ENCODE measurements at regions not wholly inside any gene's neighbourhood (a gene's known extent, or its start where the extent isn't known, plus 50 kb on each side); places are given as distances from the start of the nearest gene placed in this dataset.

- Histone ChIP-seq H3K9me3 (ENCODE audit: insufficient read depth, low read length) (peaks cover 23% of the 10 kb centered on the region), H3K9ac (ENCODE audit: insufficient read length, low read depth) (no peak overlapping the region), H3K27me3 (ENCODE audit: insufficient read depth, insufficient read length) (no peaks in the 10 kb centered on the region), H3K4me1 (ENCODE audit: insufficient read depth, insufficient read length) (no peaks in the 10 kb centered on the region), H3K36me3 (ENCODE audit: insufficient read depth, insufficient read length, low read length) (no peaks in the 10 kb centered on the region), H3K4me3 (ENCODE audit: insufficient read length, low read depth) (no peak overlapping the region)
- TF ChIP-seq ZNF274 (IDR thresholded peaks at IDR 0.05; ENCODE audit: low read depth, low read length) (no peak), YY1 (IDR thresholded peaks at IDR 0.05; ENCODE audit: insufficient read depth, insufficient read length) (no peak), SUZ12 (IDR thresholded peaks at IDR 0.05; ENCODE audit: extremely low read depth, insufficient read depth, insufficient read length) (no peak)
- DNase-seq (ENCODE audit: low read depth, low spot score) = no peak
Observed at GRCh38 chr3:191696348-191696747, 235.4 kb downstream of the PYDC2 start.

DNA sequence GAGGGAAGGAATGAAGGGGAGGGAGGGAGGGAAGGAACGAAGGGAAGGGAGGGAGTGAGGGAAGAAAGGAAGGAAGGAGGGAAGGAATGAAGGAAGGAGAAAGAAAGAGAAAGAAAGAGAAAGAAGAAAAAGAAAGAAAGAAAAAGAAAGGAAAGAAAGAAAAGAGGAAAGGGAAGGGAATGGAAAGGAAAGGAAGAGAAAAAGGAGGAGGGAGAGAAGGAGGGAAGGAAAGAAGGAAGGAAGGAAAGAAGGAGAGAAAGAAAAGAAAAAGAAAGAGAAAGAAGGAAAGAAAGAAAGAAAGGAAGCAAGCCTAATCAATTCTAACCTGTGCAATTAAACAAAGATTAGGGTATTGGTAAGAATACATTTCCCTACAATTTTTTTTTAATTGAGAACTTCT, 238.6 kb downstream of the PYDC2 start:
- no peak for DNase-seq (ENCODE audit: low read depth, low spot score)
- no peak overlapping the region for H3K9ac ChIP-seq (ENCODE audit: insufficient read length, low read depth)
- H3K4me1 ChIP-seq (ENCODE audit: insufficient read depth, insufficient read length) = no peaks in the 10 kb centered on the region
- no peaks in the 10 kb centered on the region for H3K36me3 ChIP-seq (ENCODE audit: insufficient read depth, insufficient read length, low read length)
- TF ChIP-seq SUZ12 (IDR thresholded peaks at IDR 0.05; ENCODE audit: extremely low read depth, insufficient read depth, insufficient read length) (no peak), YY1 (IDR thresholded peaks at IDR 0.05; ENCODE audit: insufficient read depth, insufficient read length) (no peak), ZNF274 (IDR thresholded peaks at IDR 0.05; ENCODE audit: low read depth, low read length) (no peak)
- peaks cover 10% of the 10 kb centered on the region; the same call in 1 of the 2 replicates for H3K9me3 ChIP-seq (ENCODE audit: insufficient read depth, low read length)
- no peaks in the 10 kb centered on the region for H3K27me3 ChIP-seq (ENCODE audit: insufficient read depth, insufficient read length)
- no peak overlapping the region for H3K4me3 ChIP-seq (ENCODE audit: insufficient read length, low read depth)

DNA sequence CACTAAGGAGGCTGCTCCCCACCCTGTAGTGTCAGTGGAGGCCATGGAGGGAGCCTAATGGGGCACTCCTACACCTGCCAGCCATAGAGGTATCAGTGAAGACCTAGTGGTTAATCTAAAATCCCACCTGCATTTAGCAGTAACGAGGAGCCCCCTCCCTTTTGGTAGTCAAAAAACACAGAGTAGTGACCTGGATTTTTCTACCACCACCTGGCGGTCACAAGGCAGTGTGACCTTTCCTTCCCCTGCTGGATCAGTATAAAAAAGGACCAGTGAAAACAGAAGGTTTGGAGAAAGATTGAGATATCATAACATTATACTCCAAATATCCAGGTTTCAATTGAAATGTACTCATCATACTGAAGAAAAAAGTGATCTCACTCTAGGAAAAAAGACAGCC, 241.2 kb downstream of the PYDC2 start:
- DNase-seq (ENCODE audit: low read depth, low spot score) = no peak
- no peaks in the 10 kb centered on the region for H3K36me3 ChIP-seq (ENCODE audit: insufficient read depth, insufficient read length, low read length)
- H3K4me3 ChIP-seq (ENCODE audit: insufficient read length, low read depth) = no peak overlapping the region
- no peak for TF ChIP-seq YY1 (IDR thresholded peaks at IDR 0.05; ENCODE audit: insufficient read depth, insufficient read length)
- TF ChIP-seq SUZ12 (IDR thresholded peaks at IDR 0.05; ENCODE audit: extremely low read depth, insufficient read depth, insufficient read length) = no peak
- TF ChIP-seq ZNF274 (IDR thresholded peaks at IDR 0.05; ENCODE audit: low read depth, low read length) = no peak
- H3K9me3 ChIP-seq (ENCODE audit: insufficient read depth, low read length) = peaks cover 10% of the 10 kb centered on the region; the same call in 1 of the 2 replicates
- H3K4me1 ChIP-seq (ENCODE audit: insufficient read depth, insufficient read length) = no peaks in the 10 kb centered on the region
- H3K27me3 ChIP-seq (ENCODE audit: insufficient read depth, insufficient read length) = no peaks in the 10 kb centered on the region
- H3K9ac ChIP-seq (ENCODE audit: insufficient read length, low read depth) = no peak overlapping the region

- H3K4me3 ChIP-seq (ENCODE audit: insufficient read length, low read depth) = no peak overlapping the region
- TF ChIP-seq YY1 (IDR thresholded peaks at IDR 0.05; ENCODE audit: insufficient read depth, insufficient read length) = no peak
- TF ChIP-seq ZNF274 (IDR thresholded peaks at IDR 0.05; ENCODE audit: low read depth, low read length) = no peak
- no peak for TF ChIP-seq SUZ12 (IDR thresholded peaks at IDR 0.05; ENCODE audit: extremely low read depth, insufficient read depth, insufficient read length)
- no peaks in the 10 kb centered on the region for H3K27me3 ChIP-seq (ENCODE audit: insufficient read depth, insufficient read length)
- no peak for DNase-seq (ENCODE audit: low read depth, low spot score)
- H3K9ac ChIP-seq (ENCODE audit: insufficient read length, low read depth) = no peak overlapping the region
- no peaks in the 10 kb centered on the region for H3K4me1 ChIP-seq (ENCODE audit: insufficient read depth, insufficient read length)
- no peaks in the 10 kb centered on the region for H3K36me3 ChIP-seq (ENCODE audit: insufficient read depth, insufficient read length, low read length)
- H3K9me3 ChIP-seq (ENCODE audit: insufficient read depth, low read length) = no peaks in the 10 kb centered on the region
Observed at GRCh38 chr3:191707817-191708216, 246.9 kb downstream of the PYDC2 start.

DNA sequence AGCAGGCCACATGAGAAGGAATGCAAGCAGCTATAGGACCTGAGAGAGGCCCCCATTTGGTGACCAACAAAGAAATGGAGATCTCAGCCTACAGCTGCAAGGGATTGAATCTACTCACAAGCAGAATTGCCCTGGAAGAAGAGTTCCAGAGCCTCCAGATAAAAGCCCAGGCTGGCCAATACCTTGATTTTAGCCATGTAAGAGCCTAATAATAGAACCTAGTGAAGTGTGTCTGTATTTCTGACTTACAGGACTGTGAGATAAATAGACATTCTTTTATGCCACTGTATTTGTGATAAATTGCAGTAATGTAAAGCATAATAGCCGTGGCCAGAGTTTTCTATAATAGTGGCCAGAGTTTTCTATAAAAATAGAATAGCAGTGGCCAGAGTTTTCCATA, 254.6 kb downstream of the PYDC2 start:
- H3K4me1 ChIP-seq (ENCODE audit: insufficient read depth, insufficient read length) = no peaks in the 10 kb centered on the region
- no peaks in the 10 kb centered on the region for H3K36me3 ChIP-seq (ENCODE audit: insufficient read depth, insufficient read length, low read length)
- TF ChIP-seq ZNF274 (IDR thresholded peaks at IDR 0.05; ENCODE audit: low read depth, low read length) = no peak
- no peak for TF ChIP-seq YY1 (IDR thresholded peaks at IDR 0.05; ENCODE audit: insufficient read depth, insufficient read length)
- TF ChIP-seq SUZ12 (IDR thresholded peaks at IDR 0.05; ENCODE audit: extremely low read depth, insufficient read depth, insufficient read length) = no peak
- no peak for DNase-seq (ENCODE audit: low read depth, low spot score)
- no peak overlapping the region for H3K9ac ChIP-seq (ENCODE audit: insufficient read length, low read depth)
- H3K4me3 ChIP-seq (ENCODE audit: insufficient read length, low read depth) = no peak overlapping the region
- no peaks in the 10 kb centered on the region for H3K9me3 ChIP-seq (ENCODE audit: insufficient read depth, low read length)
- H3K27me3 ChIP-seq (ENCODE audit: insufficient read depth, insufficient read length) = no peaks in the 10 kb centered on the region

DNA sequence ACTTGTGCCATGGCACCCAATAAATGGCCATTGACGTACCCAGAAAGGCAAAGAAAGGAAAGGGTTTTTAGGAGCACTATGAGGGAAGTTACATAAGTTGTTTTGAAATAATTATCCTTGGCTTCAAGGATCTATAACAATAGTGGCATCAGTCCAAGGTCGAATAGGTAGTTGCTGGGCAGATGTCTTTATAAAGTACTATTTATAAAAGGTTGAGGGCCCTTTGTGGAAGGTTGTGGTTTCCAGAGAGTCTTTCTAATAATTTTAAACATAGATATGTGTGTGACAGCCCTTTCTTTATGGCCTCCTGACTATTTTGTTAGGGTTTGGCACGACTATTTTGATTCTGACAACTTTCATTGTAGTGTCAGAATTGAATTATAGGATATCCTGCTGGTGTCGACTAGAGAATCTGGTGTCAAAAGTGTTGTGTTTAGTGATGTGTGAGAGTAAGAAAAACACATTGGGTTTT, 260.5 kb downstream of the PYDC2 start:
- Histone ChIP-seq H3K27me3 (ENCODE audit: insufficient read depth, insufficient read length) (no peaks in the 10 kb centered on the region), H3K9ac (ENCODE audit: insufficient read length, low read depth) (no peak overlapping the region), H3K36me3 (ENCODE audit: insufficient read depth, insufficient read length, low read length) (no peaks in the 10 kb centered on the region), H3K9me3 (ENCODE audit: insufficient read depth, low read length) (no peaks in the 10 kb centered on the region), H3K4me1 (ENCODE audit: insufficient read depth, insufficient read length) (no peaks in the 10 kb centered on the region), H3K4me3 (ENCODE audit: insufficient read length, low read depth) (no peak overlapping the region)
- DNase-seq (ENCODE audit: low read depth, low spot score) = no peak
- TF ChIP-seq SUZ12 (IDR thresholded peaks at IDR 0.05; ENCODE audit: extremely low read depth, insufficient read depth, insufficient read length) (no peak), ZNF274 (IDR thresholded peaks at IDR 0.05; ENCODE audit: low read depth, low read length) (no peak), YY1 (IDR thresholded peaks at IDR 0.05; ENCODE audit: insufficient read depth, insufficient read length) (no peak)

DNA sequence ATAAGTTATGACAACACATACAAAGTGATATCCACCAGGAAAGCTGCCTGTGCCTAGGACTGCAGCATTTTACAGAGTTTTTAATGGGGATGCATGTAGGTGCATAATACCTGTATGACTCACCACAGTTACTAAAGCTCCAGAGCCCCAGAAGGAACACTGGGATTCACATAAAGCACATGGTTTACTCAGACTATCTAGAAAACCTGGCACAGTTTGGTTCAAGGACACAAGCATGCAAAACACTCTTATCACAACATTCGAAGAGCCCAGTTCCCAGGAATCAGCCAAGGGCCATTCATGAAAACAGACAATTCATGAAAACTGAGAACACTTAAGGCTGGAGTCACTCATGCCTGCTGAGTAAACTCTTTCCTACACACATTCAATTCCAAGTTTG, 261.0 kb downstream of the PYDC2 start:
- TF ChIP-seq ZNF274 (IDR thresholded peaks at IDR 0.05; ENCODE audit: low read depth, low read length) (no peak), SUZ12 (IDR thresholded peaks at IDR 0.05; ENCODE audit: extremely low read depth, insufficient read depth, insufficient read length) (no peak), YY1 (IDR thresholded peaks at IDR 0.05; ENCODE audit: insufficient read depth, insufficient read length) (no peak)
- no peaks in the 10 kb centered on the region for H3K4me1 ChIP-seq (ENCODE audit: insufficient read depth, insufficient read length)

More for the DNA sequence above, 261.0 kb downstream of the PYDC2 start:
- Histone ChIP-seq H3K9ac (ENCODE audit: insufficient read length, low read depth) (no peak overlapping the region), H3K9me3 (ENCODE audit: insufficient read depth, low read length) (no peaks in the 10 kb centered on the region), H3K36me3 (ENCODE audit: insufficient read depth, insufficient read length, low read length) (no peaks in the 10 kb centered on the region), H3K27me3 (ENCODE audit: insufficient read depth, insufficient read length) (no peaks in the 10 kb centered on the region), H3K4me3 (ENCODE audit: insufficient read length, low read depth) (no peak overlapping the region)
- no peak for DNase-seq (ENCODE audit: low read depth, low spot score)

Measured in NT2/D1 (cell line).